Fibroblast of mammary gland (primary cell): ENCODE measurements at regions not wholly inside any gene's neighbourhood (a gene's known extent, or its start where the extent isn't known, plus 50 kb on each side); places are given as distances from the start of the nearest gene placed in this dataset.

ENCODE experiments used
- DNase-seq: peaks from one replicate; pipeline ENCODE4 v3.0.0-alpha.2; 2010; ENCODE audit warnings: low read depth
- H3K4me3 ChIP-seq: 2 replicates; pipeline ENCODE4 v1.5.1; 2011; ENCODE audit warnings: low read depth, mild to moderate bottlenecking, low read length, moderate library complexity; ENCODE audit not compliant: control insufficient read depth
- CTCF ChIP-seq: conservative IDR thresholded peaks from 2 replicates; pipeline ENCODE4 v1.5.1; 2011; ENCODE audit warnings: low read depth, low read length, inconsistent platforms; ENCODE audit not compliant: control insufficient read depth, insufficient read depth

DNA sequence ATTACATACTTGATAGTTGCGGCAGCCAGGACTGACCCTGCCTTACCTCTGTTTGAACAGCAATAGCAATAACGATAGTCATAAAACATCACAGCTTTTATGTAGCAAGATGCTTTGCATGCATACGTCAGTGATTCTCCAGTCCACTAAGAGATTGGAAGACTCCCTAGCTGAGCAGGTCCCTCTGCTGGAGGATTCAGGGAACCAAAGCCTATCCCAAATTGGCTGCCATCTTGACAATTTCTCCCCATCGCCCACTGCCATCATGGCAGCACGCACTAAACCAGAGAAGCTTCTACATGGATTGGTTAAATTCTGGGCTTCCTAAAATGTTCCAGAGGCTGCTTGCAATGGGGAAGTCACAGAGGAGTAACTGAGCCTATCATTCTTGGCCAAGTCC lies 360.6 kb upstream of the XYLT1 start:
- no peak overlapping the region for H3K4me3 ChIP-seq
- DNase-seq, result peak; percentile 59
- TF ChIP-seq CTCF, result peak; percentile 45

DNA sequence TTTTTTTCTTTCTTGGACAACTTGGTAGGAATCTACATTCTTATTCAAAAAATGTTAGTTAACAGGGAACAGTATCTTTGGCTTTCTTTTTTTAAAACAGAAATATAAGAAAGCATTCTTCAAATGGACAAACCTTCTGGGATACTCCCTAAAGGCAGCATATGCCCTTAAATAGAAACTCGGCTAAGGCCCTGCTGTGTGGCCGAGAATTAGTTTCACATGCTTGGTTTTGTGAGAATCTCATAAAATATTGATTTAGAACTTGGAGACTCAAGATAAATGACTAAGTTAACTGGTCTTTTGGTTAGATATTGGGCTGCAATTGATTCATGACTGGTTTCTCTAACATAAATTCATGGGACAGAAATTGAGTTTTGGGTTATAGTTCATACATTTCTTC lies 359.9 kb upstream of the XYLT1 start:
- no peak for DNase-seq

DNA sequence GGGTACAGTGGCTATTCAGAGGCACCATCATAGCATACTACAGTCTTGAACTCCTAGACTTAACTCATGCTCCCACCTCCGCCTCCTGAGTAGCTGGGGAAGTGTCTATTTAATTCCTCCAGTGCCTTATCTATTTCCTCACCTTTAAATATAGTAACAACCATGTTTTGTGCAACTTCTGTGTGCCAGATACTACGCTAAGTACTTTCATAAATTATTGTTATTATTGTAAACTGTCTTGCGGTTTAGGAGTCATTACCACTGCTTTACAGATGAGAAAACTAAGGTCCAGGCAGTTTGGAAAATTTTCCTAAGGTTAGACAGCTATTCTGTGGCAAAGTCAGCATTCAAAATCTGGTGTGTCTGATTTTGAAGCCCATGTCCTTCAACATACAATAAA lies 359.1 kb upstream of the XYLT1 start:
- DNase-seq, result peak; percentile 45
- TF ChIP-seq CTCF, result no peak
- H3K4me3 ChIP-seq, result no peak overlapping the region

More for the DNA sequence above, 359.9 kb upstream of the XYLT1 start:
- no peak overlapping the region for H3K4me3 ChIP-seq
- TF ChIP-seq CTCF, result no peak

GRCh38 chr16:17828012-17828411 lies 357.3 kb upstream of the XYLT1 start:
- DNase-seq, result peak; percentile 97
- TF ChIP-seq CTCF, result no peak
- H3K4me3 ChIP-seq, result no peak overlapping the region

DNA sequence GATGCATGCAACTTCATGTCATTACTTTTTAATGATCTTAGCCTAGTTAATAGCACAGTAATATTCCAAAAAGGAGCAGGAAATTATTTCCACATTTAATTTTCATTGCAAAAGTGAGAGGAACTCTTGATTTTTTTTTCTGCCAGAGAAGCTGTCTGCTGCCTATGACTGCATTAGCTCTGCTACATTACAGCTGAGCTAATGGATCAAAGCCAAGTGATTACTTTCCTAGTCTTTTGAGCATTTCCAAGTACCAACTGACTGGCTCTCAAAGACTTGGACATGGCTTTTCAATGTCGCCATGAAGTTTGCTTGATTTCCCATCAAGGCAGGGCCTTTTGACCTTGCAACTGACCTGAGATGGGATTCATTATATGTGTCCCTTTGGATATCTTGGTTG lies 356.6 kb upstream of the XYLT1 start:
- DNase-seq, result peak; percentile 79
- TF ChIP-seq CTCF, result no peak
- no peak overlapping the region for H3K4me3 ChIP-seq

DNA sequence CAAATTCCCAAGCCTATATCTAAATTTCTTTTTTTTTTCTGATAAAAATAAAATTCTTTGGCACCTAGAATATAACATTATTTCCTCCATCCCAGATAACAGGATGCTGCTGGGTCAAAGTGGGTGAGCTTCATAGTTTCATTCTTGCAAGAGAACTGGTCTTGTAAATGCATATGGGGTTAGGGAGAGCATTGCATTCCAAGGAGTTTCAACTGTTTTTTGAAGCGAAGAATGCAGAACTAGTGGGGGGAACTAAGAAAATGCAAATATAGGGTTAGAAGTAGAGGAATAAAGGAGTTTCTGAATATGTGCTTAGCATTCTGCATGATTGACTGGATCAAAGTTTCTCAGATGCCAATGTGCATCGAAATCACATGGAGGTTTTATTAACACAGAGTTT lies 347.2 kb upstream of the XYLT1 start:
- no peak for DNase-seq
- no peak overlapping the region for H3K4me3 ChIP-seq
- TF ChIP-seq CTCF, result no peak

- DNase-seq, result no peak
- TF ChIP-seq CTCF, result no peak
- no peak overlapping the region for H3K4me3 ChIP-seq
Measured at GRCh38 chr16:17817260-17817659, 346.5 kb upstream of the XYLT1 start.
